ENCODE measurements at regions not wholly inside any gene's neighbourhood (a gene's known extent, or its start where the extent isn't known, plus 50 kb on each side); places are given as distances from the start of the nearest gene placed in this dataset.

GRCh38 chr2:238696331-238696730 is 151.6 kb upstream of the TWIST2 start:
- TF ChIP-seq CTCF (IDR thresholded peaks at IDR 0.05) (no peak), EZH2 (IDR thresholded peaks at IDR 0.05; ENCODE audit: borderline replicate concordance, insufficient read depth, low read depth, low read length, poor library complexity, severe bottlenecking) (no peak)

All from B cell (primary cell).